GM12892 (cell line): ENCODE measurements at regions not wholly inside any gene's neighbourhood (a gene's known extent, or its start where the extent isn't known, plus 50 kb on each side); places are given as distances from the start of the nearest gene placed in this dataset.

Experiments
- DNase-seq: peaks from one replicate; pipeline ENCODE4 v3.0.0; 2011; ENCODE audit not compliant: insufficient read length
- FAIRE-seq: peaks from 2 replicates; lab custom pipeline; 2011; peaks lifted over from hg19 to GRCh38; lab: Jason Lieb, UNC
- POLR2A ChIP-seq: IDR thresholded peaks from 2 replicates; pipeline ENCODE4 v1.6.1; 2011; ENCODE audit warnings: low read depth, low read length, control low read depth
- POLR2AphosphoS5 ChIP-seq: IDR thresholded peaks from 2 replicates; pipeline ENCODE4 v1.6.1; 2011; ENCODE audit warnings: low read depth, low read length, control low read depth
- TAF1 ChIP-seq: IDR thresholded peaks from 2 replicates; pipeline ENCODE4 v1.6.1; 2011; ENCODE audit warnings: low read depth, mild to moderate bottlenecking, control low read depth, low read length, borderline replicate concordance

DNA sequence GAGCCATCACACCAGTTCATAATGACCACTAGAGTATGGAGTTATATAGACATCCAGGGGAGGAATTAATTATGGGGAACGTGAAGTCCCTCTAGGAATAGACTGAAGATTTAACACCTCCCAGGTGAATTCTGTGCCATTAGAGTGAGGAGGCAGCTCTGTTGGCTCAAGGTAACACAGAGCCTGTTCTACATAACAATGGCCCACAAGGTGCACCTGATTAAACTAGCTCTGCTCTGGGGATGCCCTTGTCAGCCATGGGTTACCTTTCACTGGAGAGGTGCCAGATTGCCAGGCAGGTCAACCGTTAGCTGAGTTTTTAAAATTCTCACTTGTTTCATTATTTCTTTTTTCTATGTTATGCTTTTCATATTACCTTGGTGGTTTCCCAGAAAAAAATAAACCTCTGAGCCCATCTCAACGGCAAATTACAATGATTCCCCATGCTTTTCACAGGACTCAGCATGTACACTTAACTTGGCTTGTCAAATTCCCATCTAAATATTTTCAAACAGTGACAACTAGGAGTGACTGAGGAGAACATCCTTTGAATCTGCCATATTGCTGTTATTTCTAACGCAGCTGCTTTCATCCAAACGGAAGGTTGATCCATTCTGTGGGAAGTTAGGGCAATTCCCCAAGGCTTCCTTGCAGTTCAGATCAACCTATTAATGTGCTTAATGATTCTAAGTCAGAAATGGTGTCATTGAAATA is 512.9 kb downstream of the MCTP2 start:
- no peak for TF ChIP-seq POLR2AphosphoS5
- no peak for DNase-seq
- FAIRE-seq, result no peak

DNA sequence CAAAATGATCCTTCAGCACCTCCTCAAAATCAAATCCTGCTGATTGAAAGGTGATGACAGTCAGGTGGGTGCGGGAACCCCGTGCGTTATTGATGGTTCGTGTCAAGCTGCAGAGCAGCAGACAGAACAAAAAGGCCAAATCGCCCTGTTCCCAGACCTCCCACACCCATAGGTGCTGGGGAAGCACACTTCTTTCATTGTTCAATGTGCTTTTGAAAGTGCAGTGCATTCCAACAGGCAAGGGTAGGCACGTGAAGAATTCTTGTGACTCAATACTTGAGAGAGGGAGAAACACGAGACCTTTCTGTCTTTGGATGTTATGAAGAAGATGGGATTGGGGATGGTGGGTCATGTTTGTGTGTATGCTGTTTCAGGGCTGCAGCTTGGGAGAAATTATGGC is 514.0 kb downstream of the MCTP2 start:
- DNase-seq (no peak), FAIRE-seq (no peak)
- TF ChIP-seq POLR2A (no peak), TAF1 (no peak), POLR2AphosphoS5 (no peak)

DNA sequence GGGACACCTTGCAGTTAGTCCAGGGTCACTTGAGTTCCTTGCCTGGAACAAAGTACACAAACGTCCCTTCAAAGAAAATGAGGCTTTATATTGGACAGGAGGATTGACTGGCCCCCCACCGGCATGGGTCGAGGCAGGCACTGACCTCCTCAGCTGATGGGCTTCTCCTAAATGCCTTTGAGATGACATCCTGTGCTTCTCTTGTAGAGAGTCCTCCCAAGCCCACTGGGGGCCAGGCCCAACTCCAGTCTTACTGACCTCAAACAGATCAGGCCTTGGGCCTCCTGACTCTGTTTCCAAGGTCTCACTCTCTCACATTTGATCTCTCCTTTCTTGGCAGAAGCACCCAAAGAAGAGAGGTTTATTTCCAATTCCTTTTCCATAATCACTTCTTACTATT is 516.1 kb downstream of the MCTP2 start:
- FAIRE-seq (no peak), DNase-seq (no peak)
- TF ChIP-seq POLR2AphosphoS5 (no peak), POLR2A (no peak), TAF1 (no peak)

DNA sequence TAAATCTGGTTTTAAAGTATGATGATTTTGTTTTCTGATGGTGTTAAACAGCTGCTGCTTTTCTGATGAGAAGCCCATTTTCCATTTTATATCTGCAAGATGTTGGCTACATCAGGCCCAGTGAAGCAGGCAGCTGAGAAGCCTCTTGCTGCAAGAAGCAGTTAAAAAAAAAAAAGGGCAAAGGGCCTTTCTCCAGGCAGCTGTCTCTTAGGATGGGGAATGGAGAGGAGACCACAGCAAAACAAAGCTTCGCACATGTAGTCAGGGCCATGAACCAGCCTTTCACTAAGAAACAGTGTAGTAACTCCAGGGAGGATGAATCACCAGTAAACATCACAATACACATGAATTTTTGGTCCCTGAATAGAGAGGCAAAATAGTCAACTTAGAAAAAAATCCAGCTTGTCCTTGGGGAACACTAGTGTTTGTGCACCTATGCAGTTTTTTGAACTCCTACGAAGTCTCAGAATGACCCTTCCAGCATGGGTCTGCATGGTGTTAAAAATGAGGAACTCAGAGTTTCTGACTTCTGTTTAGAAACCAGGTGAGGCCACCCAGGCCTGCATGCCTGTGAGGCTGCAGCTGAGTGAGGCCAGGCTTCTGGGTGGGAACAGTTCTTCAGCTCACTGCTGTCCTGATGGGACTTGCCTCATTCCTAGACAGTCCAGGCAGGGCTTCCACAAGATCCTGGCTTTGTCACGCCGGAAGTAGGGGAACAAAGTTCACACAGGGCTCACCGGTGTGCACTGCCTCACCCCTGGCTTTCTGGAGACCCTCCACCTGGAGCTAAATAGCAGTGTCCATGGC is 518.7 kb downstream of the MCTP2 start:
- TF ChIP-seq POLR2A (no peak), TAF1 (no peak), POLR2AphosphoS5 (no peak)
- DNase-seq, result peak; percentile 1
- no peak for FAIRE-seq

DNA sequence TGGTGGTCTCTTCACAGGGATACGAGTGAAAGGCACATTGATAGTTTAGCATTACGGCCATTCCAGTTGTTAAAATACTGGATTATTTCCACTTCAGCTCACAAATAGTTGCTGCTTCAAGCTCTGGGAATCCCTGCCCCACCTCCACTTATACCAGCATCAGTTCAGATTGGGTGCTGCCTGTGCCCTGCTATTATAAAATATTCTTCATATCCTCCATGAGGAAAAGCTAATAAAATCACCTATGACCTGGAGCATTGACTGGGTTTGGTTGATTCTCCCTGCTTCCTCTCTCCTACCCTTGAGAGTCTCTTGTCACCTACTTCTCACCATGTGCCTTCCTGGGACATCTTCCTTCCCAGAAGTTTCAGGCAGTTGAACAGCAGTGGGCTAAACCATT is 529.0 kb downstream of the MCTP2 start:
- TF ChIP-seq POLR2A (no peak), POLR2AphosphoS5 (no peak), TAF1 (no peak)
- FAIRE-seq, result no peak

DNA sequence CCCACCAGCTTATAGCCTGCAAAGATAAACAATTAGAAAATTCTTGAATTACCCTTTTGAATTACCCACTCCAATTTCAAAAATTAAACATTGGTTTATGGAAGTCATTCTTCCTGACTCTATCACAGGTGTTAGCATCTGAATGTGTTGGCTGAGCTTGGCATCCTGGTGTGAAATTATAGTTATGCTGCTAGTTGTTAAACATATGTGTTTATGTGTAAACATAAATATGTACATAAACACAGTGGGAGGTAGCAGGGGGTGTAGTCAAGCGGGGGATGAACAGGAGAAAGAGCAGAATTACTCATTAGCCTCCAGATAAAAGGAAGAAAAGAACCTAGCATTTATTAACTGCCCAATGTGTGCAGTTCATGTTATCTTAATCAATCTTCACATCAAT is 530.2 kb downstream of the MCTP2 start:
- DNase-seq (no peak), FAIRE-seq (no peak)
- TF ChIP-seq POLR2A (no peak), TAF1 (no peak), POLR2AphosphoS5 (no peak)

More for the DNA sequence above, 529.0 kb downstream of the MCTP2 start:
- DNase-seq, result no peak

DNA sequence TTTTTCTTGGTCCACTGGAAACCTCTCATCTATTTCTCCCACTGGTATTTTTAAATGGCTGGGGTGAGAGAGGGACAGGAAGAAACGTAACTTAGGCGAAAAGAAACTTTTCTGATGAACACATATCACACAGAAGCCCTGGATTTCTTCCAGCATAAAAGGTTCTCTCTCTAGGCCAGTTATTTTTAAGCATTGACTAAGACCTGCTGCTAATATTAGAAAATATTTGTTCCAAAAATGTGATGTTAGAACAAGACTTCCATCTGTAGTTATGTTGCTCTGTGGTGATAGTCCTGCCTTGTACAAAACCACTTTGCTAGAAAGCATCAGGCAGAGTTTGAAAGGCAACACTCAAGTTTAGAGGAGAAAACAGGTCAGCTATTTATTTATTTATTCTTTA is 537.7 kb downstream of the MCTP2 start:
- FAIRE-seq, result no peak
- no peak for TF ChIP-seq TAF1
- TF ChIP-seq POLR2AphosphoS5, result no peak
- TF ChIP-seq POLR2A, result no peak
- no peak for DNase-seq

DNA sequence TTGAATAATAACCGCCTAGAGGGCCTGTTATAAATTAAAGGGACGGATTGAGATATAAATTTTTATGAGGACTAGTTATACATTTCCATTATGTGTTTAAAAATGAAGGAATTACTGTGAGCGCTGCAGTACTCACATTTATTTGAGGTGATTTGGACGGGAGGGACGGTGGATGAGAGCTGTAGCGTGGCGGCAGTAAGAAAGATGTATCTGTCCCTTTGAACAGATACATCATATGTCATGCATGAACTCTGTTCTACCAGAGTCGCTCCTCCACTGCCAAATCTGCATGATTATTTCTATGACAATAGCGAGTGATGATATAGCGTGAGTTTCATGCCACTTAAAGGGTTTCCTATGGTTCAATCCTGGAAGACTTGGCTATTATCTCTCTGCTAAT is 538.8 kb downstream of the MCTP2 start:
- DNase-seq (no peak), FAIRE-seq (no peak)
- no peak for TF ChIP-seq POLR2AphosphoS5
- no peak for TF ChIP-seq TAF1
- TF ChIP-seq POLR2A, result no peak

DNA sequence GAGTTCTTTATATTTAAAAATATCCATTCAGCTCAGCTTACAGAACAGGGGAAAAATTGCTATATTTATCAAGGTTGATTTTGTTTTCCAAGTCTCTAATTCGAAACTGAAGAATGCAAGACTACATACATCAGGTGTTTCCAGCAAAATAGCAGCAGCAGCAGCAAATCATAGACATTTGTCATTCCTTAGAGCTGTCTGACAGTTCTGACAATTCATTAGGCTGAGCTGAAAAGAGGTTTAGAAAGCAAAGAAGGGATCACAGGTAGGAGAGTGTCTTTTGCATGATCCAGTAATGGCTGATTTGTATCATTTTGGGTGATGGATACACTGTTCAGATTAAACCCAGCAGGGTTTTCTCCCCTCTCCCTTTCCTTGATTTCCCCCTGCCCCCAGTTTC is 545.7 kb downstream of the MCTP2 start:
- TF ChIP-seq POLR2A (no peak), TAF1 (no peak), POLR2AphosphoS5 (no peak)
- no peak for FAIRE-seq
- DNase-seq, result no peak

DNA sequence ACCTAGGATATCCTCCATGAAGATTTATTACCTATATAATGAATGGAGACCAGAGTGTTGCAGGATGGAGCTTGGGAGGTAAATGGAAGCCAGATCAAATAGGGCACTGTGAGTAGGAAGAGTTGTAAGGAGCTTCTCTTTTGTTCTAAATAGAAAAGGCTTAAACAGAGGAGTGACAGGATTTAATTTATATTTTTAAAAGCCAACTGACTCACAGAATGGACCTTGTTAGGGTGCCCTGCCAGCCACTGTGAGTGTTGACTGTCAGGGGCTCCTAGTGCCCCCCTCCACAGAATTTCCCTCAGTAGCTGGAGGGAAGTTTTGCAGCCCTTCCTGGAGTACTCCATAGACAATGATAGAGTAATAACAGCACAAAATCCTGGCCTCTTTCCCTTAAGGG is 547.5 kb downstream of the MCTP2 start:
- TF ChIP-seq POLR2AphosphoS5, result no peak
- TF ChIP-seq POLR2A, result no peak
- TF ChIP-seq TAF1, result no peak
- DNase-seq (no peak), FAIRE-seq (no peak)

DNA sequence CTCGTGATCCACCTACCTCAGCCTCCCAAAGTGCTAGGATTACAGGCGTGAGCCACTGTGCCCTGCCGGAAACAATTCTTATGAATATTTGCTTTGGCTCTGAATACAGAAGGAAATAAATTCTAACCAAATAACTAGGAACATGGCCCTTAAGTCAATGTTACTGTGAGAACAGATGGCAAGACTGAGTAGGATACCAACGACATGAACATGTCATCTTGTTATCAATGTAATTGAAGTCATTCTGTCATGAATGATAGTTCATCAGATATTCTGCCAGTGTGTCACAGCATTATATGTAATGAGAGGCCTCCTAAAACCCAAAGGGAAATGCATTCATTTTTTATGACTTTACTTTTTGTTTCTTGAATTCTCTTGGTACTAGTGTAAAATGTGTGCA is 548.8 kb downstream of the MCTP2 start:
- DNase-seq, result no peak
- no peak for TF ChIP-seq POLR2A
- no peak for TF ChIP-seq POLR2AphosphoS5
- no peak for TF ChIP-seq TAF1
- FAIRE-seq, result no peak

DNA sequence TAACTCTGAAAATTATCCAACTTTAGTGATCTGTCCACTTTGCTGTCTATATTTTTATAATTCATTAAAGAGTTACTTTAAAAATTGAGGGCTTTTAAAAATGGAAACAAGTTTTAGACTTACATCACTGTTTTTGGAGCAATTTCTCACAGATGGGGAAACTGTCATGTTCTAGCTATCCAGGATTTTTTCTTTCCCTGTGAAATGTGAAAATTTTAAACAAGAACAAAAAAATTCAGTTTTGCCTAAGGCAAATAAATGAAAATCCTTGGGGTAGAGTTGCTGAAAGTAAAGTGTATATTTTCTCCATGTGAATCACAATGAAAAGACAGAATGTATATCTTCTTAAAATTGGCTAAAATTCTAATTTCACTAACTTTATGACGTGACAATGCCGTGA is 553.7 kb downstream of the MCTP2 start:
- TF ChIP-seq POLR2A (no peak), POLR2AphosphoS5 (no peak), TAF1 (no peak)

More for the DNA sequence above, 553.7 kb downstream of the MCTP2 start:
- DNase-seq, result no peak
- no peak for FAIRE-seq
